HCT116 (cell line): ENCODE measurements at regions not wholly inside any gene's neighbourhood (a gene's known extent, or its start where the extent isn't known, plus 50 kb on each side); places are given as distances from the start of the nearest gene placed in this dataset.

Experiments used
- ATAC-seq: fragments of 200-7000 bp; cut with Tn5 transposase; 2 replicates; pipeline ENCODE4 v1.9.1; 2020; ENCODE audit warnings: mild to moderate bottlenecking, moderate library complexity
- BruUV-seq: library from RNA; stranded (reverse); fragments of 400-500 nt; replicated peaks from 2 replicates; lab custom pipeline; 2021; lab: Mats Ljungman, UMichigan
- CTCF ChIA-PET: fragments of 300-600 bp; sonication (Branson Sonifier 250); formaldehyde crosslinking; loops from one replicate; lab custom pipeline; 2021; ENCODE audit warnings: antibody characterized with exemption; lab: Charles Lee
- POLR2A ChIA-PET: fragments of 300-600, 350-600 bp; sonication (Branson Sonifier 250); formaldehyde crosslinking; loops from one replicate; lab custom pipeline; 2021; ENCODE audit warnings: antibody characterized with exemption; lab: Charles Lee
- RAD21 ChIA-PET, 2 experiments: fragments of 300-600 bp; sonication (Branson Sonifier 250); formaldehyde crosslinking; loops; one replicate each; lab custom pipeline; 2023; ENCODE audit warnings: low total read pairs in 2 of 2; ENCODE audit not compliant: uncharacterized antibody in 2 of 2, unreplicated experiment in 2 of 2, low non-redundant PET in 1 of 2; lab: Charles Lee
- DNase-seq: peaks from one replicate; pipeline ENCODE4 v3.0.0-alpha.2; 2010; ENCODE audit warnings: low read depth, low spot score
- H2AFZ ChIP-seq: fragments of 200-600 bp; shearing (Covaris generic), sonication (generic); 2 replicates; pipeline ENCODE4 v1.6.1; 2017; ENCODE audit warnings: low read depth, mixed run types, mixed read lengths, antibody characterized with exemption, low read length; ENCODE audit not compliant: poor library complexity, severe bottlenecking
- H3K27ac ChIP-seq: 2 replicates; pipeline ENCODE4 v1.5.1; 2012; ENCODE audit warnings: low read depth, low read length
- H3K27me3 ChIP-seq: fragments of 200-600 bp; sonication (generic); 2 replicates; pipeline ENCODE4 v1.6.1; 2016; ENCODE audit warnings: mixed run types, low read length, mixed read lengths; ENCODE audit not compliant: insufficient read depth
- H3K36me3 ChIP-seq, 2 experiments: fragments of 200-500 bp in 1 of 2; fragments of 200-600 bp in 1 of 2; sonication (Bioruptor generic) in 1 of 2; sonication (generic) in 1 of 2; 2 replicates each; pipeline versions ENCODE4 v1.5.1 to v1.6.1; 2014 to 2016; ENCODE audit warnings: low read length in 2 of 2, inconsistent platforms in 1 of 2, mixed read lengths in 1 of 2, mixed run types in 1 of 2; ENCODE audit not compliant: insufficient read depth in 2 of 2, control insufficient read depth in 1 of 2
- H3K4me1 ChIP-seq, 2 experiments: fragments of 200-600 bp in 1 of 2; sonication (generic) in 1 of 2; 2 replicates each; pipeline versions ENCODE4 v1.5.1 to v1.6.1; 2012 to 2017; ENCODE audit warnings: low read length in 2 of 2, inconsistent platforms in 1 of 2, mild to moderate bottlenecking in 1 of 2, mixed read lengths in 1 of 2, mixed run types in 1 of 2, moderate library complexity in 1 of 2; ENCODE audit not compliant: insufficient read depth in 2 of 2, control insufficient read depth in 1 of 2
- H3K4me2 ChIP-seq: fragments of 200-600 bp; sonication (generic); 2 replicates; pipeline ENCODE4 v1.6.1; 2017; ENCODE audit warnings: mixed run types, low read length, mixed read lengths
- H3K4me3 ChIP-seq, 2 experiments: fragments of 200-600 bp in 1 of 2; sonication (generic) in 1 of 2; replicated peaks in 1 of 2; 2 replicates each; pipeline ENCODE4 v1.5.1; 2011 to 2016; ENCODE audit warnings: low read length in 2 of 2, control low read depth in 1 of 2, low read depth in 1 of 2, mild to moderate bottlenecking in 1 of 2, mixed read lengths in 1 of 2, mixed run types in 1 of 2
- H3K79me2 ChIP-seq: fragments of 200-600 bp; sonication (generic); 2 replicates; pipeline ENCODE4 v1.6.1; 2017; ENCODE audit warnings: mild to moderate bottlenecking, mixed run types, low read length, moderate library complexity, mixed read lengths; ENCODE audit not compliant: insufficient read depth
- H3K9ac ChIP-seq: fragments of 200-600 bp; sonication (generic); 2 replicates; pipeline ENCODE4 v1.6.1; 2016; ENCODE audit warnings: low read length, mixed read lengths
- H3K9me2 ChIP-seq: fragments of 200-600 bp; sonication (generic), shearing (Covaris generic); 2 replicates; pipeline ENCODE4 v1.6.1; 2017; ENCODE audit warnings: mixed run types, mild to moderate bottlenecking, moderate library complexity; ENCODE audit not compliant: insufficient read depth
- H3K9me3 ChIP-seq, 2 experiments: fragments of 200-500 bp in 1 of 2; fragments of 200-600 bp in 1 of 2; sonication (Bioruptor generic) in 1 of 2; sonication (generic) in 1 of 2; 2 replicates each; pipeline ENCODE4 v1.6.1; 2014 to 2017; ENCODE audit warnings: low read length in 2 of 2, mixed read lengths in 2 of 2, inconsistent platforms in 1 of 2, low read depth in 1 of 2, mild to moderate bottlenecking in 1 of 2, mixed run types in 1 of 2, moderate library complexity in 1 of 2; ENCODE audit not compliant: control insufficient read depth in 1 of 2, insufficient read depth in 1 of 2
- H4K20me1 ChIP-seq: fragments of 200-600 bp; sonication (generic), shearing (Covaris generic); 2 replicates; pipeline ENCODE4 v1.6.1; 2017; ENCODE audit warnings: mixed run types, mild to moderate bottlenecking, moderate library complexity; ENCODE audit not compliant: insufficient read depth
- CTCF ChIP-seq, 3 experiments: fragments of 200-600 bp in 1 of 3; sonication (generic) in 1 of 3; IDR thresholded peaks in 2 of 3; conservative IDR thresholded peaks in 1 of 3; 2 replicates each; pipeline ENCODE4 v1.5.1; 2012 to 2017; ENCODE audit warnings: low read depth in 2 of 3, low read length in 2 of 3, antibody characterized with exemption in 1 of 3, borderline replicate concordance in 1 of 3, control low read depth in 1 of 3, mild to moderate bottlenecking in 1 of 3, mixed read lengths in 1 of 3, mixed run types in 1 of 3, moderate library complexity in 1 of 3; ENCODE audit not compliant: insufficient read depth in 1 of 3
- EZH2 ChIP-seq: fragments of 200-600 bp; sonication (generic); IDR thresholded peaks from 2 replicates; pipeline ENCODE4 v1.6.1; 2017; ENCODE audit warnings: antibody characterized with exemption, mixed run types
- POLR2AphosphoS5 ChIP-seq: IDR thresholded peaks from 2 replicates; pipeline ENCODE4 v1.6.1; 2011; ENCODE audit warnings: mild to moderate bottlenecking, low read depth, low read length, moderate library complexity
- REST ChIP-seq: IDR thresholded peaks from 2 replicates; pipeline ENCODE4 v1.6.1; 2012; ENCODE audit warnings: low read depth
- ZNF274 ChIP-seq: fragments of 200-500 bp; sonication (Bioruptor generic); IDR thresholded peaks from 2 replicates; pipeline ENCODE4 v1.6.1; 2014; ENCODE audit warnings: mild to moderate bottlenecking, low read depth, low read length, inconsistent platforms
- intact Hi-C: fragments of 100-400 bp; cut with micrococcal nuclease; formaldehyde crosslinking; loops from 2 replicates; pipeline ENCODE4 v1.10.0; 2022

- ATAC-seq = no peak
- no peak overlapping the region for H3K4me2 ChIP-seq
- BruUV-seq = no TSS peak
These were observed 188.8 kb downstream of the TTLL7 start for GRCh38 chr1:83810144-83810543.

More at GRCh38 chr1:83810144-83810543, 188.8 kb downstream of the TTLL7 start:
- Histone ChIP-seq H3K79me2 (no peaks in the 10 kb centered on the region), H3K27ac (no peak overlapping the region), H3K36me3 (no peaks in the 10 kb centered on the region), H3K27me3 (no peaks in the 10 kb centered on the region), H3K9ac (no peak overlapping the region), H3K9me3 (no peaks in the 10 kb centered on the region), H2AFZ (no peak overlapping the region), H3K9me2 (no peaks in the 10 kb centered on the region), H3K4me1 (no peaks in the 10 kb centered on the region), H3K4me3 (no peak overlapping the region), H4K20me1 (no peaks in the 10 kb centered on the region)
- DNase-seq = no peak
- TF ChIP-seq CTCF (IDR thresholded peaks at IDR 0.05 in 2 of 3, conservative IDR thresholded peaks at IDR 0.05 in 1 of 3; ENCODE audit: borderline replicate concordance in 1 of 3, insufficient read depth in 1 of 3, low read depth in 2 of 3, low read length in 2 of 3) (no peak), ZNF274 (no peak), REST (no peak), EZH2 (no peak), POLR2AphosphoS5 (no peak)
- CTCF ChIA-PET = no interaction called here
- intact Hi-C loops = no loop called here
- RAD21 ChIA-PET = no interaction called here
- POLR2A ChIA-PET = no interaction called here
